ENCODE measurements at regions not wholly inside any gene's neighbourhood (a gene's known extent, or its start where the extent isn't known, plus 50 kb on each side); places are given as distances from the start of the nearest gene placed in this dataset.

DNA sequence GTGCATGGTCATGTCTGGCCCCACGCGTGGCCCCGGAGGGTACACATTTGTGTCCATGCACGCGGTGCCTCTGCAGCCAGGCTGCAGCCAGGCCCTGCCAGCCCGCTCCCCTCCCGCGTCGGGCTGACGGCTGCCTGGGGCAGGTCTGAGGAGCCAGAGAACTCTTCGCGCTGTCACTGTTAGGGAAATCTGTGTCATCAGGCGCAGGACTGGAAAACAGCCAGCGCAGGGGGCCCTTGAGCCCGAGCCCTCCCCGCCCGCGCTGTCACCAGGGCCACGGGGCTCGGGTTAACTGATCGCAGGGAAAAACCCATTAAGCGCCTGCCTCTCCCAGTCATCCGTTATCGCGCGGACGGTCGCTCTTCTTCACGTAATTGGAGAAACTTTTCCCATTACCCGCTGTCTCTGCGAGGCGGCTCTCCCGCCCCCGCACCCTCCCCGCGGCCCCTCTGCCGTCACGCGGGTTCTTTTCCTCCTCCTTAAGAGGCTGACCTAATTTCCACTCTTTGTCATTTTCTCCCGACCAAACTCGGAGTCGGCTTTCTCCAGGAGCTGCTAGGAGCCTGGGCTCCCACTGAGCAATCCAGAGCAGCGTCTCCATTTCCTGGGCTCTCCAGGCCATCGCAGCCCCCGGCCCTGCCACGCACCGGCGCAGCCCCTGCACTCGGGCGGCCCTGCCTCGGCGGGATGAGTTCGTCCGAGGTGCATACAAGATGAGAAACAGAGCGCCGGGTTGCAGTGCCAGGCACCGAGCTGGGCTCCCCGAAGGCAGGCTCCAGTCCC lies 57.5 kb upstream of the PRR23E start:
- TF ChIP-seq, protein P1, sequence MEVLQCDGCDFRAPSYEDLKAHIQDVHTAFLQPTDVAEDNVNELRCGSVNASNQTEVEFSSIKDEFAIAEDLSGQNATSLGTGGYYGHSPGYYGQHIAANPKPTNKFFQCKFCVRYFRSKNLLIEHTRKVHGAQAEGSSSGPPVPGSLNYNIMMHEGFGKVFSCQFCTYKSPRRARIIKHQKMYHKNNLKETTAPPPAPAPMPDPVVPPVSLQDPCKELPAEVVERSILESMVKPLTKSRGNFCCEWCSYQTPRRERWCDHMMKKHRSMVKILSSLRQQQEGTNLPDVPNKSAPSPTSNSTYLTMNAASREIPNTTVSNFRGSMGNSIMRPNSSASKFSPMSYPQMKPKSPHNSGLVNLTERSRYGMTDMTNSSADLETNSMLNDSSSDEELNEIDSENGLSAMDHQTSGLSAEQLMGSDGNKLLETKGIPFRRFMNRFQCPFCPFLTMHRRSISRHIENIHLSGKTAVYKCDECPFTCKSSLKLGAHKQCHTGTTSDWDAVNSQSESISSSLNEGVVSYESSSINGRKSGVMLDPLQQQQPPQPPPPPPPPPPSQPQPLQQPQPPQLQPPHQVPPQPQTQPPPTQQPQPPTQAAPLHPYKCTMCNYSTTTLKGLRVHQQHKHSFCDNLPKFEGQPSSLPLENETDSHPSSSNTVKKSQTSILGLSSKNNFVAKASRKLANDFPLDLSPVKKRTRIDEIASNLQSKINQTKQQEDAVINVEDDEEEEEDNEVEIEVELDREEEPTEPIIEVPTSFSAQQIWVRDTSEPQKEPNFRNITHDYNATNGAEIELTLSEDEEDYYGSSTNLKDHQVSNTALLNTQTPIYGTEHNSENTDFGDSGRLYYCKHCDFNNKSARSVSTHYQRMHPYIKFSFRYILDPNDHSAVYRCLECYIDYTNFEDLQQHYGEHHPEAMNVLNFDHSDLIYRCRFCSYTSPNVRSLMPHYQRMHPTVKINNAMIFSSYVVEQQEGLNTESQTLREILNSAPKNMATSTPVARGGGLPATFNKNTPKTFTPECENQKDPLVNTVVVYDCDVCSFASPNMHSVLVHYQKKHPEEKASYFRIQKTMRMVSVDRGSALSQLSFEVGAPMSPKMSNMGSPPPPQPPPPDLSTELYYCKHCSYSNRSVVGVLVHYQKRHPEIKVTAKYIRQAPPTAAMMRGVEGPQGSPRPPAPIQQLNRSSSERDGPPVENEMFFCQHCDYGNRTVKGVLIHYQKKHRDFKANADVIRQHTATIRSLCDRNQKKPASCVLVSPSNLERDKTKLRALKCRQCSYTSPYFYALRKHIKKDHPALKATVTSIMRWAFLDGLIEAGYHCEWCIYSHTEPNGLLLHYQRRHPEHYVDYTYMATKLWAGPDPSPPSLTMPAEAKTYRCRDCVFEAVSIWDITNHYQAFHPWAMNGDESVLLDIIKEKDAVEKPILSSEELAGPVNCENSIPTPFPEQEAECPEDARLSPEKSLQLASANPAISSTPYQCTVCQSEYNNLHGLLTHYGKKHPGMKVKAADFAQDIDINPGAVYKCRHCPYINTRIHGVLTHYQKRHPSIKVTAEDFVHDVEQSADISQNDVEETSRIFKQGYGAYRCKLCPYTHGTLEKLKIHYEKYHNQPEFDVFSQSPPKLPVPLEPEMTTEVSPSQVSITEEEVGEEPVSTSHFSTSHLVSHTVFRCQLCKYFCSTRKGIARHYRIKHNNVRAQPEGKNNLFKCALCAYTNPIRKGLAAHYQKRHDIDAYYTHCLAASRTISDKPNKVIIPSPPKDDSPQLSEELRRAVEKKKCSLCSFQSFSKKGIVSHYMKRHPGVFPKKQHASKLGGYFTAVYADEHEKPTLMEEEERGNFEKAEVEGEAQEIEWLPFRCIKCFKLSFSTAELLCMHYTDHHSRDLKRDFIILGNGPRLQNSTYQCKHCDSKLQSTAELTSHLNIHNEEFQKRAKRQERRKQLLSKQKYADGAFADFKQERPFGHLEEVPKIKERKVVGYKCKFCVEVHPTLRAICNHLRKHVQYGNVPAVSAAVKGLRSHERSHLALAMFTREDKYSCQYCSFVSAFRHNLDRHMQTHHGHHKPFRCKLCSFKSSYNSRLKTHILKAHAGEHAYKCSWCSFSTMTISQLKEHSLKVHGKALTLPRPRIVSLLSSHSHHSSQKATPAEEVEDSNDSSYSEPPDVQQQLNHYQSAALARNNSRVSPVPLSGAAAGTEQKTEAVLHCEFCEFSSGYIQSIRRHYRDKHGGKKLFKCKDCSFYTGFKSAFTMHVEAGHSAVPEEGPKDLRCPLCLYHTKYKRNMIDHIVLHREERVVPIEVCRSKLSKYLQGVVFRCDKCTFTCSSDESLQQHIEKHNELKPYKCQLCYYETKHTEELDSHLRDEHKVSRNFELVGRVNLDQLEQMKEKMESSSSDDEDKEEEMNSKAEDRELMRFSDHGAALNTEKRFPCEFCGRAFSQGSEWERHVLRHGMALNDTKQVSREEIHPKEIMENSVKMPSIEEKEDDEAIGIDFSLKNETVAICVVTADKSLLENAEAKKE (CRISPR knock-in tag; IDR thresholded peaks at IDR 0.05), result no peak
- TF ChIP-seq CREB1 (CRISPR knock-in tag; IDR thresholded peaks at IDR 0.05; ENCODE audit: low read depth) (no peak), CTCF (conservative IDR thresholded peaks at IDR 0.05; ENCODE audit: low read depth in 2 of 2) (no peak)

Measured in GM23338 (cell line).